Cardiac muscle cell (in vitro differentiated cells and primary cell): ENCODE measurements at regions not wholly inside any gene's neighbourhood (a gene's known extent, or its start where the extent isn't known, plus 50 kb on each side); places are given as distances from the start of the nearest gene placed in this dataset.

Source experiments
- DNase-seq, 2 donors: peaks; one replicate each; pipeline versions ENCODE4 v3.0.0 to v3.0.0-alpha.2; 2010 to 2017; ENCODE audit warnings: low read depth in 1 of 2, low spot score in 1 of 2
- H3K27ac ChIP-seq: fragments of 200-600 bp; sonication (generic); 2 replicates; pipeline ENCODE4 v1.5.1; 2016
- H3K27me3 ChIP-seq: fragments of 200-600 bp; sonication (generic); 2 replicates; pipeline ENCODE4 v1.6.0; 2016; ENCODE audit warnings: control low read depth
- H3K36me3 ChIP-seq: fragments of 200-600 bp; sonication (generic); 2 replicates; pipeline ENCODE4 v1.5.1; 2016; ENCODE audit warnings: control low read depth
- H3K4me1 ChIP-seq: fragments of 200-600 bp; sonication (generic); 2 replicates; pipeline ENCODE4 v1.8.1; 2017; ENCODE audit warnings: low read depth, mild to moderate bottlenecking, mixed run types
- H3K4me3 ChIP-seq: fragments of 200-600 bp; sonication (generic); 2 replicates; pipeline ENCODE4 v1.5.1; 2016; ENCODE audit warnings: mild to moderate bottlenecking
- H3K9me3 ChIP-seq: fragments of 200-600 bp; sonication (generic); 2 replicates; pipeline ENCODE4 v1.5.1; 2017; ENCODE audit warnings: low read depth, mild to moderate bottlenecking, control low read depth
- CTCF ChIP-seq: IDR thresholded peaks from 2 replicates; pipeline ENCODE4 v1.5.1; 2012; ENCODE audit warnings: low read depth, mild to moderate bottlenecking, low read length

GRCh38 chr11:29321293-29322132, 695.3 kb downstream of the KCNA4 start:
- H3K27ac ChIP-seq: no peak overlapping the region
- no peaks in the 10 kb centered on the region for H3K36me3 ChIP-seq
- no peak for DNase-seq
- no peaks in the 10 kb centered on the region for H3K27me3 ChIP-seq
- H3K4me1 ChIP-seq: no peaks in the 10 kb centered on the region
- no peaks in the 10 kb centered on the region for H3K9me3 ChIP-seq
- no peak overlapping the region for H3K4me3 ChIP-seq
- TF ChIP-seq CTCF: no peak

- Histone ChIP-seq H3K4me1 (no peaks in the 10 kb centered on the region), H3K4me3 (no peak overlapping the region), H3K27ac (no peak overlapping the region), H3K27me3 (no peaks in the 10 kb centered on the region), H3K36me3 (no peaks in the 10 kb centered on the region), H3K9me3 (no peaks in the 10 kb centered on the region)
- DNase-seq: no peak
- TF ChIP-seq CTCF: no peak
These were observed 696.6 kb downstream of the KCNA4 start for GRCh38 chr11:29320196-29320595.

- no peak for TF ChIP-seq CTCF
- H3K4me1 ChIP-seq: no peaks in the 10 kb centered on the region
- DNase-seq: no peak
These were observed 697.6 kb downstream of the KCNA4 start for GRCh38 chr11:29319210-29319609.

GRCh38 chr11:29318134-29318845, 698.5 kb downstream of the KCNA4 start:
- H3K36me3 ChIP-seq: no peaks in the 10 kb centered on the region
- DNase-seq: no peak
- no peaks in the 10 kb centered on the region for H3K9me3 ChIP-seq
- H3K27ac ChIP-seq: no peak overlapping the region
- H3K4me3 ChIP-seq: no peak overlapping the region
- TF ChIP-seq CTCF: no peak
- H3K27me3 ChIP-seq: no peaks in the 10 kb centered on the region
- H3K4me1 ChIP-seq: no peaks in the 10 kb centered on the region

More at GRCh38 chr11:29319210-29319609, 697.6 kb downstream of the KCNA4 start:
- H3K36me3 ChIP-seq: no peaks in the 10 kb centered on the region
- no peak overlapping the region for H3K4me3 ChIP-seq
- no peaks in the 10 kb centered on the region for H3K9me3 ChIP-seq
- no peak overlapping the region for H3K27ac ChIP-seq
- H3K27me3 ChIP-seq: no peaks in the 10 kb centered on the region

- Histone ChIP-seq H3K4me3 (no peak overlapping the region), H3K27ac (no peak overlapping the region), H3K9me3 (no peaks in the 10 kb centered on the region), H3K36me3 (no peaks in the 10 kb centered on the region), H3K27me3 (no peaks in the 10 kb centered on the region), H3K4me1 (no peaks in the 10 kb centered on the region)
- no peak for DNase-seq
- TF ChIP-seq CTCF: no peak
These were observed 699.1 kb downstream of the KCNA4 start for GRCh38 chr11:29317694-29318093.
